HEK293 (cell line): ENCODE measurements at regions not wholly inside any gene's neighbourhood (a gene's known extent, or its start where the extent isn't known, plus 50 kb on each side); places are given as distances from the start of the nearest gene placed in this dataset.

Experiments used
- CTCF ChIA-PET: fragments of 350-600 bp; formaldehyde crosslinking; extraction: SDS; loops from one replicate; lab custom pipeline; 2021; ENCODE audit warnings: antibody characterized with exemption; lab: Yijun Ruan, JAX
- POLR2A ChIA-PET: fragments of 300-600 bp; formaldehyde crosslinking; extraction: SDS; loops from one replicate; lab custom pipeline; 2020; ENCODE audit warnings: antibody characterized with exemption, inconsistent platforms; lab: Yijun Ruan, JAX
- H3K27ac ChIP-seq: fragments of 200-500 bp; sonication (Bioruptor generic); 2 replicates; pipeline ENCODE4 v1.5.1; 2014; ENCODE audit warnings: low read depth, low read length, control low read depth, inconsistent platforms; ENCODE audit errors: extremely low read depth
- H3K36me3 ChIP-seq, 2 experiments: fragments of 200-500 bp in 1 of 2; sonication (Bioruptor generic) in 1 of 2; 1 replicate in 1 of 2; 2 replicates in 1 of 2; pipeline ENCODE4 v1.5.1; 2014 to 2017; ENCODE audit warnings: inconsistent platforms in 2 of 2, low read length in 2 of 2; ENCODE audit not compliant: control insufficient read depth in 2 of 2, insufficient read depth in 1 of 2
- H3K4me1 ChIP-seq: fragments of 200-500 bp; sonication (Bioruptor generic); 2 replicates; pipeline ENCODE4 v1.5.1; 2014; ENCODE audit warnings: mild to moderate bottlenecking, low read length, inconsistent platforms; ENCODE audit not compliant: control insufficient read depth, insufficient read depth
- H3K4me3 ChIP-seq: 2 replicates; pipeline ENCODE4 v1.5.1; 2011; ENCODE audit warnings: low read depth, mild to moderate bottlenecking, control low read depth, low read length, moderate library complexity
- H3K9me3 ChIP-seq: fragments of 200-500 bp; sonication (Bioruptor generic); 2 replicates; pipeline ENCODE4 v1.5.1; 2014; ENCODE audit warnings: low read depth, low read length, inconsistent platforms; ENCODE audit not compliant: control insufficient read depth, insufficient read depth
- CTCF ChIP-seq: fragments of 450-650 bp; formaldehyde crosslinking; IDR thresholded peaks from 2 replicates; pipeline ENCODE4 v1.5.1; 2016; ENCODE audit warnings: missing biosample characterization, missing genetic modification characterization
- FEZF1 ChIP-seq: fragments of 450-650 bp; formaldehyde crosslinking; IDR thresholded peaks from 2 replicates; pipeline ENCODE4 v1.5.1; 2016; ENCODE audit warnings: missing biosample characterization, missing genetic modification characterization
- GFI1B ChIP-seq: fragments of 450-650 bp; formaldehyde crosslinking; IDR thresholded peaks from 2 replicates; pipeline ENCODE4 v1.5.1; 2016; ENCODE audit warnings: missing biosample characterization, missing genetic modification characterization
- GLI4 ChIP-seq: fragments of 450-650 bp; formaldehyde crosslinking; IDR thresholded peaks from 2 replicates; pipeline ENCODE4 v1.5.1; 2016; ENCODE audit warnings: missing biosample characterization, missing genetic modification characterization
- KLF8 ChIP-seq: fragments of 450-650 bp; formaldehyde crosslinking; IDR thresholded peaks from 2 replicates; pipeline ENCODE4 v1.5.1; 2016; ENCODE audit warnings: missing biosample characterization, missing genetic modification characterization
- PATZ1 ChIP-seq: fragments of 450-650 bp; formaldehyde crosslinking; IDR thresholded peaks from 2 replicates; pipeline ENCODE4 v1.5.1; 2016; ENCODE audit warnings: missing biosample characterization, missing genetic modification characterization
- SP2 ChIP-seq: fragments of 450-650 bp; formaldehyde crosslinking; IDR thresholded peaks from 2 replicates; pipeline ENCODE4 v1.5.1; 2016; ENCODE audit warnings: missing biosample characterization, missing genetic modification characterization
- ZBTB10 ChIP-seq: fragments of 450-650 bp; formaldehyde crosslinking; IDR thresholded peaks from 2 replicates; pipeline ENCODE4 v1.5.1; 2016; ENCODE audit warnings: missing biosample characterization, missing genetic modification characterization
- ZBTB17 ChIP-seq: fragments of 450-650 bp; formaldehyde crosslinking; IDR thresholded peaks from 2 replicates; pipeline ENCODE4 v1.5.1; 2016; ENCODE audit warnings: missing biosample characterization, missing genetic modification characterization
- ZIC2 ChIP-seq: fragments of 450-650 bp; formaldehyde crosslinking; IDR thresholded peaks from 2 replicates; pipeline ENCODE4 v1.5.1; 2016; ENCODE audit warnings: missing biosample characterization, missing genetic modification characterization
- ZNF174 ChIP-seq: fragments of 450-650 bp; formaldehyde crosslinking; IDR thresholded peaks from 2 replicates; pipeline ENCODE4 v1.5.0; 2017; ENCODE audit warnings: missing biosample characterization, mild to moderate bottlenecking, missing genetic modification characterization
- ZNF184 ChIP-seq: fragments of 450-650 bp; IDR thresholded peaks from 2 replicates; pipeline ENCODE4 v1.5.1; 2018; ENCODE audit warnings: missing biosample characterization, mild to moderate bottlenecking, missing genetic modification characterization
- ZNF214 ChIP-seq: fragments of 450-650 bp; formaldehyde crosslinking; IDR thresholded peaks from 2 replicates; pipeline ENCODE4 v1.5.1; 2017; ENCODE audit warnings: missing biosample characterization, mild to moderate bottlenecking, missing genetic modification characterization, borderline replicate concordance
- ZNF239 ChIP-seq: fragments of 450-650 bp; formaldehyde crosslinking; IDR thresholded peaks from 2 replicates; pipeline ENCODE4 v1.5.1; 2016; ENCODE audit warnings: missing biosample characterization, missing genetic modification characterization
- ZNF266 ChIP-seq: fragments of 450-650 bp; formaldehyde crosslinking; IDR thresholded peaks from 2 replicates; pipeline ENCODE4 v1.5.1; 2016; ENCODE audit warnings: missing biosample characterization, missing genetic modification characterization, low read depth
- ZNF280D ChIP-seq: fragments of 450-650 bp; formaldehyde crosslinking; IDR thresholded peaks from 2 replicates; pipeline ENCODE4 v1.5.1; 2016; ENCODE audit warnings: missing biosample characterization, missing genetic modification characterization
- ZNF366 ChIP-seq: fragments of 450-650 bp; formaldehyde crosslinking; conservative IDR thresholded peaks from 2 replicates; pipeline ENCODE4 v1.5.1; 2016; ENCODE audit warnings: missing biosample characterization, missing genetic modification characterization
- ZNF391 ChIP-seq: fragments of 450-650 bp; formaldehyde crosslinking; IDR thresholded peaks from 2 replicates; pipeline ENCODE4 v1.5.1; 2016; ENCODE audit warnings: low read depth, missing biosample characterization, missing genetic modification characterization, borderline replicate concordance
- ZNF701 ChIP-seq: fragments of 450-650 bp; formaldehyde crosslinking; IDR thresholded peaks from 2 replicates; pipeline ENCODE4 v1.5.1; 2016; ENCODE audit warnings: missing biosample characterization, missing genetic modification characterization
- ZNF76 ChIP-seq: fragments of 450-650 bp; formaldehyde crosslinking; IDR thresholded peaks from 2 replicates; pipeline ENCODE4; 2016; ENCODE audit warnings: low read depth, missing biosample characterization, missing genetic modification characterization, borderline replicate concordance
- ZNF785 ChIP-seq: fragments of 450-650 bp; formaldehyde crosslinking; IDR thresholded peaks from 2 replicates; pipeline ENCODE4 v1.5.1; 2016; ENCODE audit warnings: missing biosample characterization, missing genetic modification characterization
- ZSCAN18 ChIP-seq: fragments of 450-650 bp; formaldehyde crosslinking; IDR thresholded peaks from 2 replicates; pipeline ENCODE4 v1.5.1; 2016; ENCODE audit warnings: missing biosample characterization, missing genetic modification characterization

GRCh38 chr11:86876716-86877234 lies 76.4 kb downstream of the PRSS23 start:
- CTCF ChIA-PET: no interaction called here
- H3K4me1 ChIP-seq: no peaks in the 10 kb centered on the region
- no peaks in the 10 kb centered on the region for H3K36me3 ChIP-seq
- POLR2A ChIA-PET: no interaction called here
- H3K27ac ChIP-seq: no peak overlapping the region
- no peak overlapping the region for H3K4me3 ChIP-seq
- TF ChIP-seq ZNF366 (no peak), ZBTB10 (no peak), ZSCAN18 (tag by site-specific recombination) (no peak), ZBTB17 (tag by site-specific recombination) (no peak), ZNF174 (tag by site-specific recombination) (no peak), ZIC2 (tag by site-specific recombination) (no peak), ZNF76 (tag by site-specific recombination) (no peak), CTCF (tag by site-specific recombination) (no peak), ZNF184 (no peak), GLI4 (no peak), ZNF785 (tag by site-specific recombination) (no peak), PATZ1 (tag by site-specific recombination) (no peak), GFI1B (tag by site-specific recombination) (no peak), ZNF239 (tag by site-specific recombination) (no peak), SP2 (tag by site-specific recombination) (no peak), ZNF701 (tag by site-specific recombination) (no peak)
- no peaks in the 10 kb centered on the region for H3K9me3 ChIP-seq

- Histone ChIP-seq H3K27ac (no peak overlapping the region), H3K4me3 (no peak overlapping the region), H3K9me3 (no peaks in the 10 kb centered on the region), H3K36me3 (no peaks in the 10 kb centered on the region), H3K4me1 (no peaks in the 10 kb centered on the region)
- ChIA-PET CTCF (no interaction called here), POLR2A (no interaction called here)
- TF ChIP-seq ZIC2 (tag by site-specific recombination) (no peak), KLF8 (tag by site-specific recombination) (no peak), ZNF214 (tag by site-specific recombination) (no peak), ZNF280D (no peak), FEZF1 (no peak), CTCF (tag by site-specific recombination) (no peak), ZNF701 (tag by site-specific recombination) (no peak), GFI1B (tag by site-specific recombination) (no peak), ZNF266 (tag by site-specific recombination) (no peak), ZNF391 (tag by site-specific recombination) (no peak)
Measured at GRCh38 chr11:86877503-86877902, 77.2 kb downstream of the PRSS23 start.
